ENCODE measurements at regions not wholly inside any gene's neighbourhood (a gene's known extent, or its start where the extent isn't known, plus 50 kb on each side); places are given as distances from the start of the nearest gene placed in this dataset.

GRCh38 chr6:143608906-143609305, 68.9 kb upstream of the PHACTR2 start:
- Histone ChIP-seq H3K4me2 (ENCODE audit: low read length) (no peak overlapping the region), H3K27me3 (ENCODE audit: insufficient read depth, low read length) (no peaks in the 10 kb centered on the region), H3K27ac (ENCODE audit: low read depth, low read length, poor library complexity, severe bottlenecking) (no peak overlapping the region), H4K20me1 (ENCODE audit: insufficient read depth, low read length) (no peaks in the 10 kb centered on the region), H3K9me2 (ENCODE audit: low read depth, low read length) (no peaks in the 10 kb centered on the region), H3K79me2 (ENCODE audit: insufficient read depth, low read length) (no peaks in the 10 kb centered on the region), H2AFZ (ENCODE audit: low read length) (no peak overlapping the region), H3F3A (ENCODE audit: insufficient read depth, low read length) (no peaks in the 10 kb centered on the region), H3K9ac (ENCODE audit: low read length) (no peak overlapping the region), H3K4me3 (ENCODE audit: low read depth, low read length, poor library complexity, severe bottlenecking) (no peak overlapping the region), H3K36me3 (ENCODE audit: insufficient read depth, low read length) (no peaks in the 10 kb centered on the region), H3K9me3 (ENCODE audit: low read length) (no peaks in the 10 kb centered on the region), H3K4me1 (ENCODE audit: insufficient read depth, low read length, severe bottlenecking) (no peaks in the 10 kb centered on the region)
- TF ChIP-seq, protein P1, sequence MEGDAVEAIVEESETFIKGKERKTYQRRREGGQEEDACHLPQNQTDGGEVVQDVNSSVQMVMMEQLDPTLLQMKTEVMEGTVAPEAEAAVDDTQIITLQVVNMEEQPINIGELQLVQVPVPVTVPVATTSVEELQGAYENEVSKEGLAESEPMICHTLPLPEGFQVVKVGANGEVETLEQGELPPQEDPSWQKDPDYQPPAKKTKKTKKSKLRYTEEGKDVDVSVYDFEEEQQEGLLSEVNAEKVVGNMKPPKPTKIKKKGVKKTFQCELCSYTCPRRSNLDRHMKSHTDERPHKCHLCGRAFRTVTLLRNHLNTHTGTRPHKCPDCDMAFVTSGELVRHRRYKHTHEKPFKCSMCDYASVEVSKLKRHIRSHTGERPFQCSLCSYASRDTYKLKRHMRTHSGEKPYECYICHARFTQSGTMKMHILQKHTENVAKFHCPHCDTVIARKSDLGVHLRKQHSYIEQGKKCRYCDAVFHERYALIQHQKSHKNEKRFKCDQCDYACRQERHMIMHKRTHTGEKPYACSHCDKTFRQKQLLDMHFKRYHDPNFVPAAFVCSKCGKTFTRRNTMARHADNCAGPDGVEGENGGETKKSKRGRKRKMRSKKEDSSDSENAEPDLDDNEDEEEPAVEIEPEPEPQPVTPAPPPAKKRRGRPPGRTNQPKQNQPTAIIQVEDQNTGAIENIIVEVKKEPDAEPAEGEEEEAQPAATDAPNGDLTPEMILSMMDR (IDR thresholded peaks at IDR 0.05; ENCODE audit: low read length), result no peak
- no peak for TF ChIP-seq EZH2 (IDR thresholded peaks at IDR 0.05; ENCODE audit: borderline replicate concordance, low read length)

DNA sequence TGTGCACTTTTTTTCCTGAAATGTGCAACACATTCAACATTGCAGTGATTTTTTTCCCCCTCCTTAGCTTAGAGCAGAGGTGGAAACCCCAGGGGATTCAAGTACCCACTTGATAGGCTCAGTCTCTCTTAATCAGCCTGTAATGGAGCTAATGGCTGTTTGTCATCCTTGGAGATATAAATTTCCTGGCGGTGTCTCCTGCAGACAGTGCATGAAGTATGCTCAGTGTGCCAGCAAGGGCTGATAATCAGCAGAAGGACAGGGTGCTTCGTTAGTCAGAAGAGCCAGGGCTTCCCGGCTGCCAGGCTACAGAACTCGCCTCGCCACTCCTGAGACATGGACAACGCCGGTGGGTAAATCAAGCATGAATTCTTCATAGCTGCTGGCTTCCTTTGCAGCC, 69.8 kb upstream of the PHACTR2 start:
- TF ChIP-seq EZH2 (IDR thresholded peaks at IDR 0.05; ENCODE audit: borderline replicate concordance, low read length), result no peak
- TF ChIP-seq, protein P1 (IDR thresholded peaks at IDR 0.05; ENCODE audit: low read length), result no peak
- Histone ChIP-seq H3K79me2 (ENCODE audit: insufficient read depth, low read length) (no peaks in the 10 kb centered on the region), H3K36me3 (ENCODE audit: insufficient read depth, low read length) (no peaks in the 10 kb centered on the region), H3K27ac (ENCODE audit: low read depth, low read length, poor library complexity, severe bottlenecking) (no peak overlapping the region), H3K4me1 (ENCODE audit: insufficient read depth, low read length, severe bottlenecking) (no peaks in the 10 kb centered on the region), H3F3A (ENCODE audit: insufficient read depth, low read length) (no peaks in the 10 kb centered on the region), H3K9me3 (ENCODE audit: low read length) (no peaks in the 10 kb centered on the region), H3K4me2 (ENCODE audit: low read length) (no peak overlapping the region), H3K27me3 (ENCODE audit: insufficient read depth, low read length) (no peaks in the 10 kb centered on the region), H2AFZ (ENCODE audit: low read length) (no peak overlapping the region), H4K20me1 (ENCODE audit: insufficient read depth, low read length) (no peaks in the 10 kb centered on the region), H3K9me2 (ENCODE audit: low read depth, low read length) (no peaks in the 10 kb centered on the region), H3K4me3 (ENCODE audit: low read depth, low read length, poor library complexity, severe bottlenecking) (no peak overlapping the region), H3K9ac (ENCODE audit: low read length) (no peak overlapping the region)

DNA sequence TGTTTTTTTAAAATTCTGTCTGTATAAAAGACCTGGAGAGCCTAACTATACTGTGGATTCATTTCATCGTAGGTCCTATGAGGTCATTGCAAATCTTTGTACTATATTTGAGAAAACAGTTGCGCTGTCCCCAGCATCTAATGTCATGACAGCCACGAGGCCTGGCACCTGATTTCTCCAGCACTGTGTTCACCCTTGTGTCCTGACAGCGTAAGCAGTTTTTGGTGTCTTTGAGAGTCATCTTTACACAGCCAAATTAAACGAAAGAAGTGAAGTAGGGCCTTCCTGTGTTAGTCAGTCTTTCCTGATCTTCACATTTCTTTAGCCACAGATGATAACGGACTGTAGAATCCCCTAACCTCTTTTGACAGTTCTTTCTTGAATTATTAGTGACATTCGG, 70.6 kb upstream of the PHACTR2 start:
- Histone ChIP-seq H3K9me2 (ENCODE audit: low read depth, low read length) (no peaks in the 10 kb centered on the region), H3K4me2 (ENCODE audit: low read length) (no peak overlapping the region), H4K20me1 (ENCODE audit: insufficient read depth, low read length) (no peaks in the 10 kb centered on the region), H3F3A (ENCODE audit: insufficient read depth, low read length) (no peaks in the 10 kb centered on the region), H3K36me3 (ENCODE audit: insufficient read depth, low read length) (no peaks in the 10 kb centered on the region), H2AFZ (ENCODE audit: low read length) (no peak overlapping the region), H3K27ac (ENCODE audit: low read depth, low read length, poor library complexity, severe bottlenecking) (no peak overlapping the region), H3K9ac (ENCODE audit: low read length) (no peak overlapping the region), H3K9me3 (ENCODE audit: low read length) (no peaks in the 10 kb centered on the region), H3K79me2 (ENCODE audit: insufficient read depth, low read length) (no peaks in the 10 kb centered on the region), H3K4me1 (ENCODE audit: insufficient read depth, low read length, severe bottlenecking) (no peaks in the 10 kb centered on the region), H3K27me3 (ENCODE audit: insufficient read depth, low read length) (no peaks in the 10 kb centered on the region), H3K4me3 (ENCODE audit: low read depth, low read length, poor library complexity, severe bottlenecking) (no peak overlapping the region)
- TF ChIP-seq EZH2 (IDR thresholded peaks at IDR 0.05; ENCODE audit: borderline replicate concordance, low read length), result no peak
- TF ChIP-seq, protein P1 (IDR thresholded peaks at IDR 0.05; ENCODE audit: low read length), result no peak
